ENCODE measurements at regions not wholly inside any gene's neighbourhood (a gene's known extent, or its start where the extent isn't known, plus 50 kb on each side); places are given as distances from the start of the nearest gene placed in this dataset.
"Not testable (repeated sequence)": the region's sequence is repeated elsewhere in the genome, so short reads cannot be mapped to it uniquely, and the experiment has no call there.

DNA sequence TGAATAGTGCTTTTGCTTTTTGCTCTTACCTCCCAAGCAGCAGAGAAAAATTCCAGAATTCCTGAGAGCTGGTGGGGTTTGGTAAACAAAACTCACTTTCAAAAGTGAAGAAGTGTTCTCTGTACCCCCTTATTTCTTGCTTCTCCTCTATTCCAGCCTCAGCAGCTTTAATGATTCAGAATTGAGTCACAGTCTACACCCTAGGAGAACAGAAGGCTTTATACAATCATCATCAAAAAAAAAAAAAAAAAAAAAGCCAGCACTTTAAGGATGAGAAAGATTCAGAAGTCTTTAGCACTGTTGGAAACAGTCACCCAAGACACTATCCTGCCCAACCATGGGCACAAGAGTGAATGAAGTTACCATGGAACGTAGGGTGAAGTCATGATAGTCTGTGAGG, 1583.1 kb upstream of the PCDH10 start:
- intact Hi-C loops (cut with DNase I) = no loop called here
- H3K27me3 ChIP-seq = no peaks in the 10 kb centered on the region
- no peak overlapping the region for H3K27ac ChIP-seq
- no peaks in the 10 kb centered on the region for H3K4me1 ChIP-seq
- TF ChIP-seq, protein P1, sequence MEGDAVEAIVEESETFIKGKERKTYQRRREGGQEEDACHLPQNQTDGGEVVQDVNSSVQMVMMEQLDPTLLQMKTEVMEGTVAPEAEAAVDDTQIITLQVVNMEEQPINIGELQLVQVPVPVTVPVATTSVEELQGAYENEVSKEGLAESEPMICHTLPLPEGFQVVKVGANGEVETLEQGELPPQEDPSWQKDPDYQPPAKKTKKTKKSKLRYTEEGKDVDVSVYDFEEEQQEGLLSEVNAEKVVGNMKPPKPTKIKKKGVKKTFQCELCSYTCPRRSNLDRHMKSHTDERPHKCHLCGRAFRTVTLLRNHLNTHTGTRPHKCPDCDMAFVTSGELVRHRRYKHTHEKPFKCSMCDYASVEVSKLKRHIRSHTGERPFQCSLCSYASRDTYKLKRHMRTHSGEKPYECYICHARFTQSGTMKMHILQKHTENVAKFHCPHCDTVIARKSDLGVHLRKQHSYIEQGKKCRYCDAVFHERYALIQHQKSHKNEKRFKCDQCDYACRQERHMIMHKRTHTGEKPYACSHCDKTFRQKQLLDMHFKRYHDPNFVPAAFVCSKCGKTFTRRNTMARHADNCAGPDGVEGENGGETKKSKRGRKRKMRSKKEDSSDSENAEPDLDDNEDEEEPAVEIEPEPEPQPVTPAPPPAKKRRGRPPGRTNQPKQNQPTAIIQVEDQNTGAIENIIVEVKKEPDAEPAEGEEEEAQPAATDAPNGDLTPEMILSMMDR (IDR thresholded peaks at IDR 0.05) = no peak
- TF ChIP-seq POLR2A (IDR thresholded peaks at IDR 0.05) = no peak
- DNase-seq = no peak
- 25 to 63% methylated on average over 1 of the region's 1 CpG for WGBS, 2 donors
- no peaks in the 10 kb centered on the region for H3K36me3 ChIP-seq
- H3K9me3 ChIP-seq = no peaks in the 10 kb centered on the region
- no peak overlapping the region for H3K4me3 ChIP-seq

- TF ChIP-seq POLR2A (IDR thresholded peaks at IDR 0.05) = no peak
- TF ChIP-seq, protein P1 (IDR thresholded peaks at IDR 0.05) = no peak
- DNase-seq = no peak
- no peaks in the 10 kb centered on the region for H3K27me3 ChIP-seq
- H3K36me3 ChIP-seq = no peaks in the 10 kb centered on the region
- intact Hi-C loops (cut with DNase I) = no loop called here
- H3K9me3 ChIP-seq = no peaks in the 10 kb centered on the region
- no peak overlapping the region for H3K4me3 ChIP-seq
- peaks cover 0 to 5% (median 5%) of the 10 kb centered on the region in 3 donors for H3K4me1 ChIP-seq
- 56 to 58% methylated on average over 4 to 5 of the region's 5 CpGs for WGBS, 2 donors
- H3K27ac ChIP-seq = peak overlapping the region in 1 of 4 donors; percentile 48
Measured at GRCh38 chr4:131584587-131584986, 1564.5 kb upstream of the PCDH10 start.

- TF ChIP-seq POLR2A (IDR thresholded peaks at IDR 0.05) = no peak
- TF ChIP-seq, protein P1 (IDR thresholded peaks at IDR 0.05) = no peak
- intact Hi-C loops (cut with DNase I) = no loop called here
- 89 to 97% methylated on average over 2 of the region's 2 CpGs for WGBS, 2 donors
- no peak overlapping the region for H3K4me3 ChIP-seq
- H3K27ac ChIP-seq = no peak overlapping the region
- no peaks in the 10 kb centered on the region for H3K36me3 ChIP-seq
- no peaks in the 10 kb centered on the region for H3K27me3 ChIP-seq
- DNase-seq = no peak
- no peaks in the 10 kb centered on the region for H3K9me3 ChIP-seq
- no peaks in the 10 kb centered on the region for H3K4me1 ChIP-seq
Measured at GRCh38 chr4:131595140-131595539, 1554.0 kb upstream of the PCDH10 start.

GRCh38 chr4:131603705-131604104, 1545.4 kb upstream of the PCDH10 start:
- Histone ChIP-seq H3K36me3 (no peaks in the 10 kb centered on the region), H3K4me1 (peaks cover 0 to 6% (median 0%) of the 10 kb centered on the region in 3 donors), H3K4me3 (no peak overlapping the region), H3K9me3 (no peaks in the 10 kb centered on the region), H3K27ac (no peak overlapping the region), H3K27me3 (no peaks in the 10 kb centered on the region)
- TF ChIP-seq POLR2A (IDR thresholded peaks at IDR 0.05) = no peak
- TF ChIP-seq, protein P1 (IDR thresholded peaks at IDR 0.05) = no peak
- DNase-seq = no peak
- intact Hi-C loops (cut with DNase I) = no loop called here
- 16 to 55% methylated on average over 1 of the region's 1 CpG for WGBS, 2 donors

DNA sequence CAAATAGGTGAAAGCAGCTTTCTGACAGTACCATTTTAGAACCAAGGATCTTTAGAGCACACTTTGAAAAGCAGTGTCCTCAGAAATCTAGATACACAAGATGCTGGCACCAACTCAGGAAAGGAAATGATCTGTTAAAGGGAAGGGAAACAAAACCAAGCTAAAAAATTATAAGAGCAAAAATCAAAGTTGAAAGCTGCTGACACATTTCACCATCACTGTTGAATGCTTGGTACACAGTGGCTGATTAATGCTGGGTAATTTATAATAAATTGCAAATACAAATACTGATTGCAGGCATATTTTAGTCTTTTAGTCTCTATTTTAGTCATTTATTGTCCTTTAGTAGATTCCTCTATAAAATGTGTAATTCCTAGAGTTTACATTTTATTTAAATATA, 1540.1 kb upstream of the PCDH10 start:
- Histone ChIP-seq H3K27ac (no peak overlapping the region), H3K36me3 (no peaks in the 10 kb centered on the region), H3K9me3 (no peaks in the 10 kb centered on the region), H3K4me1 (peaks cover 0 to 7% (median 0%) of the 10 kb centered on the region in 3 donors), H3K4me3 (no peak overlapping the region), H3K27me3 (no peaks in the 10 kb centered on the region)
- intact Hi-C loops (cut with DNase I) = no loop called here
- no peak for DNase-seq
- no peak for TF ChIP-seq POLR2A (IDR thresholded peaks at IDR 0.05)
- TF ChIP-seq, protein P1 (IDR thresholded peaks at IDR 0.05) = no peak

GRCh38 chr4:131610517-131610916, 1538.6 kb upstream of the PCDH10 start:
- H3K27ac ChIP-seq; H3K4me3 ChIP-seq; intact Hi-C loops (cut with DNase I); H3K4me1 ChIP-seq; H3K9me3 ChIP-seq; DNase-seq; H3K27me3 ChIP-seq; H3K36me3 ChIP-seq: not testable (repeated sequence)
- 35 to 39% methylated on average over 1 of the region's 1 CpG for WGBS, 2 donors
